RWPE2 (cell line): ENCODE measurements at regions not wholly inside any gene's neighbourhood (a gene's known extent, or its start where the extent isn't known, plus 50 kb on each side); places are given as distances from the start of the nearest gene placed in this dataset.
"Not testable (repeated sequence)": the region's sequence is repeated elsewhere in the genome, so short reads cannot be mapped to it uniquely, and the experiment has no call there.

Source experiments
- ATAC-seq: fragments of 200-7000 bp; cut with Tn5 transposase; 3 replicates; pipeline ENCODE4 v1.9.1; 2021; ENCODE audit warnings: low read depth
- DNase-seq: peaks from one replicate; pipeline ENCODE4 v3.0.0-alpha.2; 2020; ENCODE audit warnings: low spot score
- H3K27ac ChIP-seq: fragments of 450-650 bp; 2 replicates; pipeline ENCODE4 v1.5.1; 2017; ENCODE audit warnings: mild to moderate bottlenecking; ENCODE audit not compliant: poor library complexity, severe bottlenecking
- H3K27me3 ChIP-seq: fragments of 250-450 bp; sonication (Bioruptor Pico); 2 replicates; pipeline ENCODE4 v1.5.1; 2021; ENCODE audit warnings: mild to moderate bottlenecking, moderate library complexity; ENCODE audit not compliant: insufficient read depth, poor library complexity, severe bottlenecking
- H3K36me3 ChIP-seq: fragments of 250-450 bp; sonication (Bioruptor Pico); 2 replicates; pipeline ENCODE4 v1.5.1; 2020; ENCODE audit warnings: low read depth, mild to moderate bottlenecking, moderate library complexity
- H3K4me1 ChIP-seq: fragments of 250-450 bp; sonication (Bioruptor Pico); 2 replicates; pipeline ENCODE4 v1.5.1; 2021; ENCODE audit warnings: mild to moderate bottlenecking, moderate library complexity; ENCODE audit not compliant: insufficient read depth, poor library complexity, severe bottlenecking
- H3K4me3 ChIP-seq: fragments of 250-450 bp; sonication (Bioruptor Pico); 2 replicates; pipeline ENCODE4 v1.5.1; 2021; ENCODE audit warnings: mild to moderate bottlenecking, moderate library complexity; ENCODE audit not compliant: severe bottlenecking
- H3K9me3 ChIP-seq: fragments of 250-450 bp; sonication (Bioruptor Pico); 2 replicates; pipeline ENCODE4 v1.5.1; 2021; ENCODE audit warnings: mild to moderate bottlenecking, moderate library complexity; ENCODE audit not compliant: severe bottlenecking
- CTCF ChIP-seq: fragments of 450-650 bp; IDR thresholded peaks from one replicate; pipeline ENCODE4 v1.5.1; 2017; ENCODE audit warnings: mild to moderate bottlenecking, moderate library complexity; ENCODE audit not compliant: poor library complexity, severe bottlenecking

- DNase-seq, result no peak
- ATAC-seq, result no peak
- Histone ChIP-seq H3K4me3 (no peak overlapping the region), H3K27ac (no peak overlapping the region), H3K4me1 (peaks cover 23% of the 10 kb centered on the region), H3K9me3 (no peaks in the 10 kb centered on the region), H3K36me3 (no peaks in the 10 kb centered on the region), H3K27me3 (no peaks in the 10 kb centered on the region)
- no peak for TF ChIP-seq CTCF
Measured at GRCh38 chr9:79485258-79485657, 86.5 kb upstream of the TLE4 start.

- Histone ChIP-seq H3K36me3 (no peaks in the 10 kb centered on the region), H3K9me3 (no peaks in the 10 kb centered on the region), H3K27me3 (no peaks in the 10 kb centered on the region), H3K4me3 (no peak overlapping the region), H3K27ac (peak overlapping the region; percentile 24), H3K4me1 (peaks cover 15% of the 10 kb centered on the region)
- DNase-seq (no peak), ATAC-seq (peak; percentile 86)
- no peak for TF ChIP-seq CTCF
Measured at GRCh38 chr9:79489261-79490000, 82.3 kb upstream of the TLE4 start.

- no peak for TF ChIP-seq CTCF
- H3K27ac ChIP-seq, result no peak overlapping the region
- H3K9me3 ChIP-seq, result no peaks in the 10 kb centered on the region
- H3K4me1 ChIP-seq, result peaks cover 15% of the 10 kb centered on the region
- ATAC-seq, result no peak
- H3K36me3 ChIP-seq, result no peaks in the 10 kb centered on the region
- no peaks in the 10 kb centered on the region for H3K27me3 ChIP-seq
- H3K4me3 ChIP-seq, result no peak overlapping the region
- DNase-seq, result no peak
Measured at GRCh38 chr9:79490657-79491248, 81.0 kb upstream of the TLE4 start.

GRCh38 chr9:79492092-79493009 is 79.4 kb upstream of the TLE4 start:
- no peaks in the 10 kb centered on the region for H3K36me3 ChIP-seq
- no peaks in the 10 kb centered on the region for H3K27me3 ChIP-seq
- no peak for TF ChIP-seq CTCF
- H3K27ac ChIP-seq, result no peak overlapping the region
- H3K4me1 ChIP-seq, result peaks cover 15% of the 10 kb centered on the region
- no peaks in the 10 kb centered on the region for H3K9me3 ChIP-seq
- DNase-seq, result no peak
- no peak overlapping the region for H3K4me3 ChIP-seq
- no peak for ATAC-seq

- DNase-seq, H3K4me3 ChIP-seq, ATAC-seq, H3K36me3 ChIP-seq, H3K27ac ChIP-seq, H3K9me3 ChIP-seq, H3K27me3 ChIP-seq, H3K4me1 ChIP-seq: not testable (repeated sequence)
Measured at GRCh38 chr9:79500196-79500864, 71.4 kb upstream of the TLE4 start.
